ENCODE measurements at regions not wholly inside any gene's neighbourhood (a gene's known extent, or its start where the extent isn't known, plus 50 kb on each side); places are given as distances from the start of the nearest gene placed in this dataset.
A peak's percentile ranks its signal among the peaks of the same experiment; 100 is the strongest.

- TF ChIP-seq, protein P1, sequence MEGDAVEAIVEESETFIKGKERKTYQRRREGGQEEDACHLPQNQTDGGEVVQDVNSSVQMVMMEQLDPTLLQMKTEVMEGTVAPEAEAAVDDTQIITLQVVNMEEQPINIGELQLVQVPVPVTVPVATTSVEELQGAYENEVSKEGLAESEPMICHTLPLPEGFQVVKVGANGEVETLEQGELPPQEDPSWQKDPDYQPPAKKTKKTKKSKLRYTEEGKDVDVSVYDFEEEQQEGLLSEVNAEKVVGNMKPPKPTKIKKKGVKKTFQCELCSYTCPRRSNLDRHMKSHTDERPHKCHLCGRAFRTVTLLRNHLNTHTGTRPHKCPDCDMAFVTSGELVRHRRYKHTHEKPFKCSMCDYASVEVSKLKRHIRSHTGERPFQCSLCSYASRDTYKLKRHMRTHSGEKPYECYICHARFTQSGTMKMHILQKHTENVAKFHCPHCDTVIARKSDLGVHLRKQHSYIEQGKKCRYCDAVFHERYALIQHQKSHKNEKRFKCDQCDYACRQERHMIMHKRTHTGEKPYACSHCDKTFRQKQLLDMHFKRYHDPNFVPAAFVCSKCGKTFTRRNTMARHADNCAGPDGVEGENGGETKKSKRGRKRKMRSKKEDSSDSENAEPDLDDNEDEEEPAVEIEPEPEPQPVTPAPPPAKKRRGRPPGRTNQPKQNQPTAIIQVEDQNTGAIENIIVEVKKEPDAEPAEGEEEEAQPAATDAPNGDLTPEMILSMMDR (IDR thresholded peaks at IDR 0.05; ENCODE audit: low read depth, low read length): no peak
- in situ Hi-C loops (cut with HindIII; ENCODE audit: low sequenced_read_pairs): no loop called here
- no peak overlapping the region for H3K4me3 ChIP-seq (ENCODE audit: low read depth, low read length)
- DNase-seq (ENCODE audit: low read depth, low spot score): peak; percentile 41
These were observed 65.6 kb downstream of the IFI44 start for GRCh38 chr1:78715181-78715661.

DNA sequence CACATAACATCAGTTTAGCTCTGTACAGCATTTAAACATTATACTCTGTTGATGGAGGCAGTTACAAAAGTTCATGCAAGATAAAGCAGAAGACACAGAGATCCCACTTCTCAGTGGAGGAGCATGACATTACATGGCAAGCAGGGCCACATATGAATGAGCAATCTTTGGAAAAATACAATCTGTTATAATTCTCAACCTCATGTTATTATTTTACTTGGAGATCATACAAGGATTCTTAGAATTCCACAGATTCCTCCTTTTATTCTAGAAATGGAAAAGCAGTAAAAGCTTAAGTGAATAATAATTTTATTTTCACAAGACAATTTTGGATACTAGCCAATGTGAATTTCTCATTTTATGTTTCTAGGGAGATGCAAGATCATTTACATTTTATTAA is 66.6 kb downstream of the IFI44 start:
- TF ChIP-seq, protein P1 (IDR thresholded peaks at IDR 0.05; ENCODE audit: low read depth, low read length): no peak

DNA sequence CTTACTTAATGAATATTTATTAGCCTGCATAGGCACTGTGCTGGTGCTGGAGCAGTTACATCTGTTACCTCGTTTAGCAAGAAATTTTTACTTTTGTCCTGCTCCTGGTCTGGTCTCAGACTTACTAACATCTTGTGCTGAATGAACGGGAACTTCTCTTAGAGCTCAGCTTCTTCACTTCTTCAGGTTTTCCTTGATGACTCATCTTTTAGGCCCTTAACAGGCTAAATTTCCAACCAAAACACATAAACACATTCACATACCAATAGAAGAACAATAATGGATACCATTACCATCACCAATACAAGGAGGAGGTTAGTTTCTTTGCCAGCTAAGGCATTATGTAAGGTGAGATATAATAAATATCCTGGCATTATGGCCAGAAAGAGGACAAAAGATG is 68.9 kb downstream of the IFI44 start:
- in situ Hi-C loops (cut with HindIII; ENCODE audit: low sequenced_read_pairs): no loop called here
- H3K4me3 ChIP-seq (ENCODE audit: low read depth, low read length): no peak overlapping the region
- TF ChIP-seq, protein P1 (IDR thresholded peaks at IDR 0.05; ENCODE audit: low read depth, low read length): no peak
- DNase-seq (ENCODE audit: low read depth, low spot score): peak; percentile 50

More for the DNA sequence above, 66.6 kb downstream of the IFI44 start:
- peak; percentile 60 for DNase-seq (ENCODE audit: low read depth, low spot score)
- in situ Hi-C loops (cut with HindIII; ENCODE audit: low sequenced_read_pairs): no loop called here
- no peak overlapping the region for H3K4me3 ChIP-seq (ENCODE audit: low read depth, low read length)

GRCh38 chr1:78721136-78721535 is 71.5 kb downstream of the IFI44 start:
- in situ Hi-C loops (cut with HindIII; ENCODE audit: low sequenced_read_pairs): no loop called here
- TF ChIP-seq, protein P1 (IDR thresholded peaks at IDR 0.05; ENCODE audit: low read depth, low read length): no peak
- no peak for DNase-seq (ENCODE audit: low read depth, low spot score)

DNA sequence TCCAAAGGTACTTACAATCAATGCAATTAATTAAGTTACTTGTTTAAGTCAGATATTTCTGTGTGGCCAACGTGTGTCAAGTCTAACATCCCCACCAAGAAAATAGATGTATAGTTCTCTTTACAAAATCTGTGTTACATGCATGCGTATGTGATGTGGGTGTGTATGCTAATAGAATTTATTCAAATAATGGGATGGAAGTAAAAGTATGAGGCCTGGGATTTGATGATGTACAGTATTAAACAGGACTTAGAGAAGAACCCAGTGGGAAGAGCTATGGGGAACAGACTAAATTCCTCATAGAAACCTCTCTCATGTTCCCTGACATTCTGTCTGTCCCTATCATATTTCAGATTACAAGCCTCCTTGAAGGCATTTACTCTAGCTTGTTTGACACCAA is 72.5 kb downstream of the IFI44 start:
- no peak overlapping the region for H3K4me3 ChIP-seq (ENCODE audit: low read depth, low read length)
- TF ChIP-seq, protein P1 (IDR thresholded peaks at IDR 0.05; ENCODE audit: low read depth, low read length): no peak
- no peak for DNase-seq (ENCODE audit: low read depth, low spot score)
- in situ Hi-C loops (cut with HindIII; ENCODE audit: low sequenced_read_pairs): no loop called here

More at GRCh38 chr1:78721136-78721535, 71.5 kb downstream of the IFI44 start:
- H3K4me3 ChIP-seq (ENCODE audit: low read depth, low read length): no peak overlapping the region

DNA sequence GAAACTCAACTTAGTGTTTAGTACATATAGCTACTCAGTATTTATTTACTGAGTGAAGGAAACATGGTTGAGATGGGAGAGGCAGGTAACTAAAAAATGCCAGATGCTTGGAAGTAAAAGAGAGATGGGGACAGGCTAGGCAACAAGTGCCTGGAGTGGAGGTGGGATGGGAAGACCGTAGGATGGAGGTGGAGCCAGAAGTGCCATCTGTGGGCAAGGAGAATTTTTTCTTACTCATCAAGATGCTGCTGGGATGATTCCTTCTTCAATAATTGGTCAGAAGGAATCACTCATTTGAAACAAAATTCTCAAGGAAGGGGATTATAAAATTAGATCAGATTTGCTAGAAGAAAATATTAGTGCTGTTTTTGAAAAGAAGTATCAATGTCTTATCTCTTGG is 72.9 kb downstream of the IFI44 start:
- no peak for DNase-seq (ENCODE audit: low read depth, low spot score)
- TF ChIP-seq, protein P1 (IDR thresholded peaks at IDR 0.05; ENCODE audit: low read depth, low read length): no peak
- no peak overlapping the region for H3K4me3 ChIP-seq (ENCODE audit: low read depth, low read length)
- in situ Hi-C loops (cut with HindIII; ENCODE audit: low sequenced_read_pairs): no loop called here

DNA sequence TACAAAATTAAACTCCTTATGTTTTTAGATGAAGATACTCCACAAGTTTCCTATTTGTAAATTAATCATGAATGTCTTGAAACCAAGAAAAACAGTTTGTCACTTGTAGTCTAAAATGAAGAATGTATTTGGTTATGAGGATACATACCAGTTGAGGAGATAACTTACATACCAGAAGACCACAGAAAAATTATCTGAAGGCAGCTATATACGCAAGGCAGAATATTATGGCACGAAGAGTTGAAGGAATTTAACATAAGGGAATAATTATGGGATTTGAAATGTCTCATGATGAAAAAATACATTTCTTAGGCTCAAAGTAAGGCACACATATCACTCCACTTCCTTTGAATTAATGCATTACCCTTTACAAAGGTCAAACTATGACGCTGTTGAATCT is 73.3 kb downstream of the IFI44 start:
- no peak overlapping the region for H3K4me3 ChIP-seq (ENCODE audit: low read depth, low read length)
- peak; percentile 25 for DNase-seq (ENCODE audit: low read depth, low spot score)
- TF ChIP-seq, protein P1 (IDR thresholded peaks at IDR 0.05; ENCODE audit: low read depth, low read length): no peak
- in situ Hi-C loops (cut with HindIII; ENCODE audit: low sequenced_read_pairs): no loop called here
